Neutrophil (primary cell): ENCODE measurements at regions not wholly inside any gene's neighbourhood (a gene's known extent, or its start where the extent isn't known, plus 50 kb on each side); places are given as distances from the start of the nearest gene placed in this dataset.

ENCODE experiments used
- H3K27ac ChIP-seq: fragments of 200-600 bp; sonication (generic); 2 replicates; pipeline ENCODE4 v1.5.1; 2016; ENCODE audit warnings: mild to moderate bottlenecking, moderate library complexity
- H3K27me3 ChIP-seq: fragments of 200-600 bp; sonication (generic); 2 replicates; pipeline ENCODE4 v1.6.0; 2016; ENCODE audit warnings: mild to moderate bottlenecking
- H3K36me3 ChIP-seq: fragments of 200-600 bp; sonication (generic); 2 replicates; pipeline ENCODE4 v1.5.1; 2017
- H3K4me1 ChIP-seq, 2 experiments: fragments of 200-600 bp in 1 of 2; sonication (generic) in 1 of 2; 1 replicate in 1 of 2; 2 replicates in 1 of 2; pipeline versions ENCODE4 v1.5.1 to v1.6.1; 2013 to 2016; ENCODE audit warnings: low read depth in 1 of 2, low read length in 1 of 2, mild to moderate bottlenecking in 1 of 2, moderate library complexity in 1 of 2; ENCODE audit not compliant: control insufficient read depth in 1 of 2, insufficient read depth in 1 of 2
- H3K4me3 ChIP-seq, 2 experiments: fragments of 200-600 bp in 1 of 2; sonication (generic) in 1 of 2; 1 replicate in 1 of 2; 2 replicates in 1 of 2; pipeline ENCODE4 v1.5.1; 2013 to 2016; ENCODE audit warnings: low read depth in 1 of 2, low read length in 1 of 2, mild to moderate bottlenecking in 1 of 2, moderate library complexity in 1 of 2
- H3K9me3 ChIP-seq: fragments of 200-600 bp; sonication (generic); 2 replicates; pipeline ENCODE4 v1.5.1; 2016
- CTCF ChIP-seq: fragments of 200-600 bp; sonication (generic); IDR thresholded peaks from 2 replicates; pipeline ENCODE4 v1.5.1; 2016; ENCODE audit warnings: antibody characterized with exemption

DNA sequence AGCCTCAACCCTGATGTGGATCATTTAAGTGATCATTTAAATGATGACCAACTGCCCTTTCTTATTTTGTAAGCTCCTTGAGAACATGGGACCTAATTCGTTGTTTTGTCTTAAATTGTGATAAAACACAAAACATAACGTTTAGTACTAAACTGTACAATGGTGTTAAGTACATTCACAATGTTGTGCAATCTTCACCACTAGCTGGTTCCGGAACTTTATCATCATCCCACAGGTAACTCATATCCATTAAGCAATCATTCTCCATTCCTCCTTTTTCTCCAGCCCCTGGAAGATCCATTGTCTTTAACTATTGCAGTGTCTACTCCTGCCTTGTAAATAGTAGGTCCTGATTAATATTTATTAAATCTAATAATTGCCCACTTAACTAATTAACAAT is 460.5 kb upstream of the BRINP1 start:
- no peak overlapping the region for H3K4me3 ChIP-seq
- TF ChIP-seq CTCF: no peak

DNA sequence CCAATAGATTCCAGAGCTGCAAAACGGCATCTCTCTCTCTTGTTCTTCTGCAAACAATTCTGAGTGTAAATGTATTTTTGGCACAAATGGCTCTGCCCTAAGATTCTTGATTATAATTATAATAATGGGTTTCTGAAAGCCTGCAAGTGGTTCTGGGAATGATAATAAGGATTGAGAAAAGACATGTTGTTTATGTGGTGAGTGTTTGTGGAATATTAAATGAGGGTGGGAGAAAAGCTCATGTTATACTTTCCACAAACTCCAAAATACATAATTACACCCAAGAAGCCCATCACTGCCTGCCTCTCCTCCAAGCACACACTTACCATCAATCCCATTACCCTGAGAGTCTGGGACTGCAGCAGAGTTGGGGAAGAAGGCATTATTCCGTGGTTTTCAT is 460.0 kb upstream of the BRINP1 start:
- Histone ChIP-seq H3K36me3 (no peaks in the 10 kb centered on the region), H3K9me3 (no peaks in the 10 kb centered on the region), H3K27me3 (no peaks in the 10 kb centered on the region), H3K4me3 (no peak overlapping the region), H3K4me1 (no peaks in the 10 kb centered on the region), H3K27ac (no peak overlapping the region)
- TF ChIP-seq CTCF: no peak

More for the DNA sequence above, 460.5 kb upstream of the BRINP1 start:
- H3K27me3 ChIP-seq: no peaks in the 10 kb centered on the region
- H3K27ac ChIP-seq: no peak overlapping the region
- H3K9me3 ChIP-seq: no peaks in the 10 kb centered on the region
- H3K36me3 ChIP-seq: no peaks in the 10 kb centered on the region
- no peaks in the 10 kb centered on the region for H3K4me1 ChIP-seq

DNA sequence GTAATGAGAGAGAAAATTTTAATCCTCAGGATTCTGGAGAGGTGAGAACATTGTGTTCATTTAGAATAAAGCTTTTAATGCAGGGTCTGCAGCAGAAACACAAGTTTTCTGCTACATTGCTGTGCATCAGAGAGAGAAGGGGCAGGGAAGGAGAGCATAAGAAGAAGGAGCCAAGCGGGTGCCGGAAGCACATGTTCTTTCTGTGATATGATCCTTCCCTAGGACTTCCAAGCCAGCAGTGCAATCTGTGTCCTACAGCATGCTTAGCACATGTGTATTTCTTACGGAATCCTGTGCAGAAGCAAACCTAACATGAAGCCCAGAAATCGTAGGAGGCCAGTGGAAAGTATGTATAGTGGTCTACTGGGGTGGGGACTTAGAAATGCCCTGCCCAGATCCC is 458.3 kb upstream of the BRINP1 start:
- Histone ChIP-seq H3K36me3 (no peaks in the 10 kb centered on the region), H3K4me3 (no peak overlapping the region)
- TF ChIP-seq CTCF: no peak

GRCh38 chr9:119827126-119827525 is 457.9 kb upstream of the BRINP1 start:
- Histone ChIP-seq H3K9me3 (no peaks in the 10 kb centered on the region), H3K36me3 (no peaks in the 10 kb centered on the region), H3K27me3 (no peaks in the 10 kb centered on the region), H3K4me3 (no peak overlapping the region), H3K4me1 (no peaks in the 10 kb centered on the region), H3K27ac (no peak overlapping the region)
- no peak for TF ChIP-seq CTCF

More for the DNA sequence above, 458.3 kb upstream of the BRINP1 start:
- Histone ChIP-seq H3K27me3 (no peaks in the 10 kb centered on the region), H3K27ac (no peak overlapping the region), H3K4me1 (no peaks in the 10 kb centered on the region), H3K9me3 (no peaks in the 10 kb centered on the region)

GRCh38 chr9:119818726-119819435 is 449.6 kb upstream of the BRINP1 start:
- no peak for TF ChIP-seq CTCF
- H3K27me3 ChIP-seq: no peaks in the 10 kb centered on the region
- H3K4me1 ChIP-seq: no peaks in the 10 kb centered on the region
- H3K27ac ChIP-seq: no peak overlapping the region
- H3K36me3 ChIP-seq: no peaks in the 10 kb centered on the region
- no peaks in the 10 kb centered on the region for H3K9me3 ChIP-seq
- no peak overlapping the region for H3K4me3 ChIP-seq
